ENCODE measurements at regions not wholly inside any gene's neighbourhood (a gene's known extent, or its start where the extent isn't known, plus 50 kb on each side); places are given as distances from the start of the nearest gene placed in this dataset.
"Not testable (repeated sequence)": the region's sequence is repeated elsewhere in the genome, so short reads cannot be mapped to it uniquely, and the experiment has no call there.

GRCh38 chr7:138169441-138169851 is 93.2 kb downstream of the AKR1D1 start:
- DNase-seq (ENCODE audit: low spot score), result no peak

DNA sequence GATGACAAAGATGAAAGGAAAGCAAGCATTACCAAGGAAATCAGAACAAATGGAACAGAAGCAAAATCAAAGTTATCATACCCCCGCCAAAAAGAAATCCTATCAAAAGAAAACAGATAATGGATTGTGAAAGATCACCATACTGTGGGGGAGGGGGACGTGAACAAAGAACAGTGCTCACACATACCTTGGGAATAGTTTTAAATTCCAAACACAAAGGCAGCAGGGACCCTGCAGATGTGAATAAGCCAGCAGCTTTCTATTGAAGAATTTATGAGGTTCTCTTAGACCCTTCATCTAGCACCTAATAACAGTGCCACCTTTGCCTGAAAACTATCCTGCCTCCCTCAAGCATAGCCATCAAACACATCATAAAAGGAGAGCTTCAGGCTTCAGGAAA is 94.0 kb downstream of the AKR1D1 start:
- no peak for DNase-seq (ENCODE audit: low spot score)

GRCh38 chr7:138170959-138171703 is 94.9 kb downstream of the AKR1D1 start:
- no peak for DNase-seq (ENCODE audit: low spot score)

- no peak for DNase-seq (ENCODE audit: low spot score)
These were observed 97.3 kb downstream of the AKR1D1 start for GRCh38 chr7:138173548-138173947.

DNA sequence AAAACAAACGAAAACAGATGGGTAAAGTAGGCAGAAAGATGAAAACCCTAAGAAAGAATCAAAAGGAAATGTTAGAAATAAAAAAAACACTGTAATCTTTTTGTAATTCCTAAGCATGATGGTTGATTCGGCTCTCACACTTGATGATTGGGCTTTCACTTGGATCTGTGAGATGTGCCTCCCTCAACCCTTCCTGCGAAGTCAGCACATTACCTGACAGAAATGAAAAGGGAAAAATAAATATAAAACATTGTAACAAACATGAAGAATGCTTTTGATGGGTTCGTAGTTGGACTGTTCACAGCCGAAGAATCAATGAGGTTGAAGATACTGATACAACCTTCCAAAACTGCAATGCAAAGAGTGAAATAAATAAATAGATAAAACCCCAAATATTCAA is 99.8 kb downstream of the AKR1D1 start:
- no peak for DNase-seq (ENCODE audit: low spot score)

- DNase-seq (ENCODE audit: low spot score), result no peak
These were observed 107.9 kb downstream of the AKR1D1 start for GRCh38 chr7:138184191-138184590.

DNA sequence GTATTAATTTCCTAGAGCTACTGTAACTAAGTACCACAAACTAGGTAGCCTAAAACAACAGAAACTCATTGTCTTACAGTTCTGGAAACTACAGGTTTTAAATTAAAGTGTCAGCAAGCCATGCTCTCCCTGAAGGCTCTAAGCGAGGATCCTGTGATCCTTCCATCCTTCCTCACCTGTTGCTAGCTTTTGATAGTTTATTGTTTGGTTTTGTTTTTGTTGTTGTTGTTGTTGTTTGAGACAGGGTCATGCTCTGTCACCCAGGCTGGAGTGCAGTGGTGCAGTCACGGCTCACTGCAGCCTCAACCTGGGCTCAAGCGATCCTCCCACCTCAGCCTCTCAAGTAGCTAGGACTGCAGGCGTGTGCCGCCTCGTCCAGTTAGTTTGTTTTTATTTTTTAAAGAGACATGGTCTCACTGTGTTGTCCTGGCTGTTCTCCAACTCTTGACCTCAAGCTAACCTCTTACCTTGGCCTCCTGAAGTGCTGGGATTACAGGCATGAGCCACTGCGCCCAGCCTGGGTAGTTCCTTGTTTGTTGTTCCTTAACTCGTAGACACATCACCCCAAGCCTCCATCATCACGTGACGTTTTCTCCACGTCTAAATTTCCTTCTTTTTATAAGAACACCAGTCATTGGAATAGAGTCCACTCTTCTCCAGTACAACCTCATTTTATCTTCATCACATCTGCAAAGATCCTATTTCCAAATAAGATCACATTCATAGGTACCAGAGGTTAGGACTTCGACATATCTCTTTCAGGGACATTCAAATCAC is 109.1 kb downstream of the AKR1D1 start:
- no peak for DNase-seq (ENCODE audit: low spot score)

- DNase-seq (ENCODE audit: low spot score), result peak; percentile 100
These were observed 110.7 kb downstream of the AKR1D1 start for GRCh38 chr7:138186951-138187351.

DNA sequence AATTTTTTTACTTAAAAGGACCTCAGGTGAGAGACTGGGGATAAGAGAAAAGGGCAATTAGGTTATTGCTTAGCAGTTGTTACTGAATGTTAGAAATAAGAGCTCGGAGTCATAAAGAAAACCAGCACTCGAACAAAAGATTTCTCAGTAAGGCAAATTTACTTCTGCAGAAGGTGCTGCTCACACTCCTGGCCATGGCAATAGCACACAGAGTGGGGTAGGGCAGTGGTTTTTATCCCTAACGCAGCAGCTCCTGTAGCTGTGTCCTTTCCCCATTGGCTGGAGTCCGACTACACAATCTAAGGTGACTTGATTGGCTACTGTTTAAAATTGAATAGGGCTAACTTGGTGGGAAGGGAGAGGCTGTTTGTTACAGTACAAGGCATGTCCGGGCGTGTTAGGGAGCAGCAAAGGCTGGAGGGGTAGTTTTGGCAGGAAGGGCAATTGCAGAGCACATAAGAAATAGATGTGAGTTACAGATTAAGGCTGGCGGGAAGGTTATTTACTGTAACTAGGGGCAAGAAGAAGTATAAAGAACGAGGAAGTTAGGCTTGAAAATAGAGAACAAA is 112.1 kb downstream of the AKR1D1 start:
- no peak for DNase-seq (ENCODE audit: low spot score)

GRCh38 chr7:138194567-138194966 is 118.3 kb downstream of the AKR1D1 start:
- DNase-seq (ENCODE audit: low spot score), result no peak

- DNase-seq (ENCODE audit: low spot score), result no peak
These were observed 118.9 kb downstream of the AKR1D1 start for GRCh38 chr7:138195151-138195571.

DNA sequence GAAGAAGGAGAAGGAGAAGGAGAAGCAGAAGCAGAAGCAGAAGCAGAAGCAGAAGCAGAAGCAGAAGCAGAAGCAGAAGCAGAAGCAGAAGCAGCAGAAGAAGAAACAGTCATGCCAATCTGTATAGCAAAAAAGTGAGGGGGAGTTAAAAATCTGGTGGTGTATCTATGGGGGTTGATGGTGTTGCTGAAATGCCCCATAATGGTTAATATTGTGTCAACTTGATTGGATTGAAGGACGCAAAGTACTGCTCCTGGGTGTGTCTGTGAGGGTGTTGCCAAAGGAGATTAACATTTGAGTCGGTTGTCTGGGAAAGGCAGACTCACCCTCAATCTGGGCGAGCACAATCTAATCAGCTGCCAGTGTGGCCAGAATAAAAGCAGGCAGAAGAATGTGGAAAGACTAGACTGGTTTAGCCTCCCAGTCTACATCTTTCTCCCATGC is 120.3 kb downstream of the AKR1D1 start:
- DNase-seq (ENCODE audit: low spot score), result not testable (repeated sequence)

DNA sequence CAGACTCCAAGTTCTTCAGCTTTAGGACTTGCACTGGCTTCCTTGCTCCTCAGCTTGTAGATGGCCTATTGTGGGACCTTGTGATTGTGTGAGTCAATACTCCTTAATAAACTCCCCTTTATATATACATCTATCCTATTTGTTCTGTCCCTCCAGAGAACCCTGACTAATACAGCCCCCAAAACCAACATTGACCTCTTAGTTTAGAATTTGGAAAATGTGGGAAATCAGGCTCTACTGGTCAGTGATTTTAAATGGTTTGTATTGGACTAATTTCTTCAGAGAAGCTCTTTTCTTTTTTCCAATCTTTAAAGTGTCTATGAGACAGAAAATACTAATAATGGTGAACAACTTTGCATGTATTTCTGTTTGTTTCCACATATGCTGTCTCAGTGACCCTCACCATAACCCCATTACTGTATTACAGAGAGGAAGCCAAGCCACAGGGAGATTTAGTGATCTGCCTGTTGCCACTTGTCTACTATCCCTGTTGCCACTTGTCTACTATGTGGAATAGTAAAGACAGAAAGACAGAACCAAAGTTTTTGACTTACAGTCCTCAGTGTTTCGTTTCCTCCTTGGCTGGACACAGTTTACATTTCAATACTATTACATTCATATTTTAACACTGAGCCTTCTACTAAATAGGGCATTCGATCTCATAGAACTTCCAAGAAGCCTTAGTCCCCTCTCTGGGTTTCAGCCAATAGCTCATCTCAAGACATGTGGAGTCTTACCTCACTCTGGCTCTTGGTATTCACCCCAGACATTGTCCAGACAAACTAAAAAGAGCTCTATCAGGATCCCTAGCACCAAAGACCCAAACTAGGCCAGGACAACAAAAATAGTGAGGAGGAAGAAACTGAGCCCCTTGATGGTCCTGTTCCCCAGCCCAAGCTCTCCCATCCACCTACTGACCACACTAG is 121.0 kb downstream of the AKR1D1 start:
- DNase-seq (ENCODE audit: low spot score), result no peak

DNA sequence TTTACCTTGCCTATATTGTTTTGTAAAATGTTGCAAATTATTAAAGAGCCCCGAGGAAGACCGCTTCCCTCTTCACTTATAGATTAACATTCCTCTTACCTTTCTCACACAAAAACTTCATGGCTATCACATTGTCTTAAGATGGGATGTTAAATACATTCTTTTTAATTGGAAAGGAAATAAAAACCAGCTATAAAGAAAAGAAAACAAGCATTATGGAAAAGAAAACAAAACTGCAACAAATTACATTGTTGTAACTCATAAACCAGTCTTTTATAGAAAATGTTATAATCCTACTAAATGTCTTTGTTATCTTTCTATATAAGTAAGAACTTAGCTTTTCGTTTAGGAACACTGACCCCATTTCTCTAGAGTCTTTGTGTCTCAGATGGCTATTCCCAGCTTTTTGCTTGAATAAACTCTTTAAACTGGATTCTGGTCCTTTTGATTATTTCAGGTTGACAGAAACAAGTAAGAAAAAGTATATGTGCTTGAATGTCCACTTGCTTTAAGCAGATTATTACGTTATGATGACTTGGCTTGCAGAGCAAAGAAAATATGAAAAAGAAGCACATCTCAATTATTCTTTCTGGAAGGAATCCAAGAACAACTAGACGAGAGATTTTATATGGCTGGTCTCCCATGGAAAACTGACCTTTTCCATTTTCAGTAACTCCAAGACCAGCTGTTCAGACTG is 128.2 kb downstream of the AKR1D1 start:
- DNase-seq (ENCODE audit: low spot score), result no peak

- no peak for DNase-seq (ENCODE audit: low spot score)
These were observed 128.7 kb downstream of the AKR1D1 start for GRCh38 chr7:138204982-138205298.

DNA sequence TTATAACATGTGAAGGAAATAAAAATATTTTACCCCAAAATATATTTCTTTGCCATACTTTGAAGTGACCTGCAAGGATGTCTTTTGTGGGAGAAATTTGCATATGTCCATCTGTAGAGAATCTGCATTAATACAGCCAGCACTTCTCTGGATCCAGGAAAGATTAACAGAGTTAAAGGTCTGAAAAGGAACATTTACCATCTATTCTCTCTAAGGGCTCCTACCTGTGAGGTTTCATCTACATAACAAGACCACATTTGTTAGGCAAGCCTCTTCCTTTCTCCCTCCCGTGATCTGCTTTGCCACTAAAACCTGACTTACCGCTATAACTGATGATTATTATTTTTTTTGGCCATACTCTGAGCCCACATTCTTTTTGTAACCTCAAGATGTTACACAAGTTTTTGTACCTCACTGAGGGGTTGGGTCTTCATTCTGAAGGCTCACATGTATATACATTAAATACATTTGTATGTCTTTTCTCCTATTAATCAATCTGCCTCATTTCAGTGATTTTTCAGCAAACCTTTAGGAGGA is 129.4 kb downstream of the AKR1D1 start:
- DNase-seq (ENCODE audit: low spot score), result no peak

GRCh38 chr7:138207555-138207971 is 131.3 kb downstream of the AKR1D1 start:
- DNase-seq (ENCODE audit: low spot score), result no peak

- DNase-seq (ENCODE audit: low spot score), result no peak
These were observed 131.9 kb downstream of the AKR1D1 start for GRCh38 chr7:138208142-138208570.

DNA sequence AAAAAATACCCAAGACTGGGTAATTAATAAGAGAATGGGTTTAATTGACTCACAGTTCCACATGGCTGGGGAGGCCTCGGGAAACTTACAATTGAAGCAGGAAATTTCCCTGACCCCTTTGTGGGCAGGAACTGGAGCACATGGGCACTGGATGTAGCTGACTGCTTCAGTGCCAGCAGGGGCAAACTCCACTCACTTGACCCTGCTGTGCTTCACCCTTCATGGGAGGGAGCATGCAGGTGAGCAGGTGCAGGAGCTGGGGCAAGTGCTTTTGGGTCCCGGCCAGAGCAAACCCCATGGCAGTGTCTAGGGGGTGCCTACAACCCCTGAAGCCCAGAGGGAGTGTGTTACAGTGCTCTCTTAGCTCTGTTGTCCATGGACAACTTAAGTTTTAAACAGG is 132.6 kb downstream of the AKR1D1 start:
- no peak for DNase-seq (ENCODE audit: low spot score)

- DNase-seq (ENCODE audit: low spot score), result no peak
These were observed 136.1 kb downstream of the AKR1D1 start for GRCh38 chr7:138212314-138212713.

- DNase-seq (ENCODE audit: low spot score), result no peak
These were observed 138.7 kb downstream of the AKR1D1 start for GRCh38 chr7:138214926-138215325.

Measured in COLO829 (cell line).